HG02642 (cell line): ENCODE measurements at regions not wholly inside any gene's neighbourhood (a gene's known extent, or its start where the extent isn't known, plus 50 kb on each side); places are given as distances from the start of the nearest gene placed in this dataset.
"Not testable (repeated sequence)": the region's sequence is repeated elsewhere in the genome, so short reads cannot be mapped to it uniquely, and the experiment has no call there.

ENCODE experiments used
- ATAC-seq: cut with Tn5 transposase; IDR thresholded peaks from one replicate; pipeline ENCODE4 v1.9.1; 2021; ENCODE audit warnings: mild to moderate bottlenecking; ENCODE audit not compliant: unreplicated experiment, poor library complexity

- no peak for ATAC-seq
These were observed 230.9 kb upstream of the DDHD1 start for GRCh38 chr14:53384073-53384472.

- no peak for ATAC-seq
These were observed 228.8 kb upstream of the DDHD1 start for GRCh38 chr14:53381895-53382294.

GRCh38 chr14:53380867-53381225 is 227.7 kb upstream of the DDHD1 start:
- no peak for ATAC-seq

DNA sequence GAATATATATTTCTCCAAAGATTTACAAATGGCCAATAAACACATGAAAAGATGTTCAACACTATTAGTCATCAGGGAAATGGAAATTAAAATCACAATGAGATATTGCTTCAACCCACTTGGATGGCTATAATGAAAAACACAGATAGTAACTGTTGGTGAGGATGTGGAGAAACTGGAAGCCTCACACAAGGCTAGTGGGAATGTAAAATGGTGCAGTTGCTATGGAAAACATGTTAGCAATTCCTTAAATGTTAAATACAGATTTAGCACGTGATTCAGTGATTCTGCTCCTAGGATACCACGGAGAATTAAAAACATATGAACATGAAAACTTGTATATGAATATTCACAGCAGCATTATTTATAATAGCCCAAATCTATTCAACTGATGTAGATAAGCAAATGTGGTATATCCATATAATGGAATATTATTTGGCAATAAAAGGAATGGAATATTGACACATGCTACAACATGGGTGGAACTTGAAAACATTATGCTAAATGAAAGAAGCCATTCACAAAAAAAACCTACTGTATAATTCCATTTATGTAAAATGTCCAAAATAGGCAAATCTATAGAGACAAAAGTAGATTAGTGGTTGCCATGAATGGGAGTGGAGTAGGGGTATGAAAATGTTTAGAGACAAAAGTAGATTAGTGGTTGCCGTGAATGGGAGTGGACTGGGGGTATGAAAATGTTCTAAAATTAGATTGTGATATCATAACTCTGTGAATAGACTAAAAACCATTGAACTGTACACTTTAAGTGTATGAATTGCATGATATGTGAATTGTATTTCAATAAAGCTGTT is 227.1 kb upstream of the DDHD1 start:
- ATAC-seq = no peak

GRCh38 chr14:53378142-53378541 is 225.0 kb upstream of the DDHD1 start:
- no peak for ATAC-seq

DNA sequence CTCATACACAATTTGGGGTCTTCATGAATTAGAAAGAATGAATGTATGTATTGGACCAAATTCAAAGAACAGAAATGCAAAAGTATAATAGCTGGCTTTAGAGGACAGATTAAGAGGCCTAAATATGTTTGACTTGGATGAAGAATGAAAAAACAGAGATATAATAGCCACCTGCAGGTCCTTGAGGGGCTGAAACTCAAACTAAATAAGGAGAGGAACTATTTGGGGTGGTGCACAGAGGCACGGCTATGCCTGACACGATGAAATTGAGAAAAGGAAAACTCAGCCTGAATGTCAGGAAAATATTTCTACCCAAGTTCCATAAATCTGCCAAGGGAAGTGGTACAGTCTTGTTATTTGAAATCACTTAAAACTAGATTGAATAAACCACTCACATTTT is 222.9 kb upstream of the DDHD1 start:
- ATAC-seq = no peak

GRCh38 chr14:53375599-53375998 is 222.5 kb upstream of the DDHD1 start:
- ATAC-seq = no peak

GRCh38 chr14:53368711-53369201 is 215.6 kb upstream of the DDHD1 start:
- no peak for ATAC-seq

DNA sequence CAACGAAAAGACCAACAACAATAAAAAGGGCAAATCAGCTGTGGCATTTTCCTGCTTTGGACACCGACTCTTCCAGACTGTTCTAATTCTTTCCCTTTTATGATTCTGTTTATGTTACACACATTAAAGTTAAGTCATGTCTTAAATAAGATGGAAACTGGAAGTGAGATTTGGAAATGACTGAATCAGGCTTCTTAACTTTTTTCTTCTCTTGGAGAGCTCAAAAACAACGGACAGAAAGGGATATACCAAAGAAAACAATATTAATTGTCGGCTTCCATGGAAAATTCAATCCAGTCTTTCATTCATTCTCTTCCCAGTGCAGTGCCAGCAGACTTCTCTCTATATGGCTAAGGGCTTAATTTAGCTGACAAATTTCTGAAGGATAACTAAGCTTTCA is 214.9 kb upstream of the DDHD1 start:
- no peak for ATAC-seq

GRCh38 chr14:53367644-53368026 is 214.5 kb upstream of the DDHD1 start:
- ATAC-seq = no peak

DNA sequence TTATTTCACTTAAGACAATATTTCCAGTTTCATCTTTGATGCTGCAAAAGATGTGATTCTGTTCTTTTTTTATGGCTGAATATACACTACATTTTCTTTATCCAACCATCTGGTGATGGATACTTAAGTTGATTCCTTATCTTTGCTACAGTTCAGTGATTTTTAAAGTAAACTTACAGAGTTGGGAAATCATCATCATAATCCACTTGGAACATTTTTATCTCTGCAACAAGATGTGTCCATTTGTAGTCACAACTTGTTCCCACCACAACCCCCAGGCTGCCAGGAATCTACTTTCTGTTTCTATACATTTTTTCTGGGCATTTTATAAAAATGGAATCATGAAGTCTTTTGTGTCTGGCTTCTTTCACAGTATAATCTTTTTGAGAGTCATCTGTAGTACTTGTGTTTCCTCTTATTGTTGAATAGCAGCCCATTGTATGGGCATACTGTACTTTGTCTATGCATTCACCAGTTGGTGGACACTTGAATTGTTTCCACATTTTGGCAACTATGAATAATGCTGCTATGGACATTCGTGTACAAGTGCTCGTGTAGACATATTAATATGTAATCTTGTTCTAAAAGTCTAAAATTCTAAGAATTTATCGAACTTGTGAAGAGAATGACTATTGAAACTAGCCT is 212.5 kb upstream of the DDHD1 start:
- no peak for ATAC-seq

- ATAC-seq = not testable (repeated sequence)
These were observed 209.8 kb upstream of the DDHD1 start for GRCh38 chr14:53362916-53363315.

- no peak for ATAC-seq
These were observed 207.7 kb upstream of the DDHD1 start for GRCh38 chr14:53360829-53361228.

DNA sequence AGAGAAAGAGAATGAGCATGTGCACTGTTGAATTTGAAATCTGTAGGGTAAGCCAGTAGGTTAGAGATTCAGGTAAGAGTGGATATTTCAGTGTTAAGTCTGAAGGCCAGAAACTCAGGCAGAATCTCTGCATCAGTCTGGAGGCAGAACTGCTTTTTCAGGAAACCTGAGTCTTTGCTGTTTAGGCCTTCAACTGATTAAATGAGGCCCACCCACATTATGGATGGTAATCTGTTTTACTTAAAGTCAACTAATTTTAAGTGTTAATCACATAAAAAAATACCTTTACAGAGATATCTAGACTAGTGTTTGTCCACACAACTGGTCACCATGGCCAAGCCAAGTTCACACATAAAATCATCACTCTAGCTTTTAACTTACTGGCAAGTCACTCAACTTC is 205.0 kb upstream of the DDHD1 start:
- no peak for ATAC-seq

- ATAC-seq = no peak
These were observed 203.4 kb upstream of the DDHD1 start for GRCh38 chr14:53356361-53357150.

DNA sequence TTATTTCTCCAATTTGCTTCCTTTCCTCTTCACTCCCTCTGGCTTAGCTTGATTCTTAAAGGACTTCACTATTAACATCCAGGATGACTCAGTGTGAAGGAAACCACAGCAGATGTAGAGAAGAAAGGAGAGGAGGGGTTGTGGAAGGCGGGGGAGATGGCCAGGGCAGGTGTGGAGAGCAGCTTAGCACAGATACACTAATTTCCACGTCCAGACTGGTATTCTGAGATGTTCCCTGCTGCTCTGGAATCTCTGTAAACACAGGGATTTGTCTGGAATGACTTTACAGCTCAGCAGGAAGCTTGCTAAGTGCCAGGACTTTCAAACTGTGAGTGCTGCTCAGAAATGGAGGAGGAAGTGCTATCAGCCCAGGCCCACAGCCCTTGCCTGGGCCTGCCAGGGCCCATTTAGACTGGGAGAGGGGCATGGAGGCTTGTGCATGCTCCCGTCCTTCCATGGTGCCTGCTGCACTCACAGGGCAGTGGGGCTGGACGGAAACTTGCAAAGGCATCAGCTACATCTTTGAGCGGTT is 202.5 kb upstream of the DDHD1 start:
- ATAC-seq = no peak

GRCh38 chr14:53354336-53354735 is 201.2 kb upstream of the DDHD1 start:
- no peak for ATAC-seq

GRCh38 chr14:53350866-53351265 is 197.7 kb upstream of the DDHD1 start:
- ATAC-seq = no peak

DNA sequence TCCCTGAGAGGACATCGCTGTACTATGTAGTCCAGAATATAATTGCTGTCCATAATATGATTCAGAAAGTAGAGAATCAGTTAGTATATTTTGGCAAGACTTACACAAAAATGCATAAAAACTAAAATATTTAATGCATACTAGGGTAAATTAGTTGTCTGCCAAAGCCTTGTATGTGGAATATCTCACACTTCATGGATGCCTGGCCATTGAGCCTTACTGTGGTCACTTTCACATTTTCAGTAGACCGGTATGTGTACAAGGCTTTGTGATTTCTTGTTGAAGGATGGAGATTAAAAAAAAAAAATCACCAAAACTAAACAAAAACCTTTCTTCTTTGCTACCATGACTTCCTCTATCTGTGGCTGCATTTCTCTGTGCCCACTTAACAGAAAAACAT is 197.3 kb upstream of the DDHD1 start:
- ATAC-seq = no peak

DNA sequence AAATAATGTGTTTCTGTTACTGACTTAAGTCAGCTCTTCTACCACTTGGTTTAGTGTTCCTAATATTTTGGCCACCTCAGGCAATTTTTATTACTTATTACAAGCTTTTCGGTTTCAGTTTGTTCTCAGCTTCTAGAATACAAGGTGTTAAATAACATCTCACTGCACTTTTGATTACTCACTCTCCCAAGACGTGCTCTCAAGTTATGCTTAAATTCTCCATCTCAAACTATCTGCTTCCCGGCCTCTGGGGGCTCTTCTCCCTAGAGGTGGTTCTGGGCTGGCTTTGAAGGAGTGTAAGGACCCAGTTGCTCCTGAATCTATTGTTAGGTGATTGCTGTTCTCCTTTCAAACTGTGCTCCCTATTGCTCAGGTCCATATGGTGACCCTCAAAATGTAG is 193.9 kb upstream of the DDHD1 start:
- no peak for ATAC-seq

DNA sequence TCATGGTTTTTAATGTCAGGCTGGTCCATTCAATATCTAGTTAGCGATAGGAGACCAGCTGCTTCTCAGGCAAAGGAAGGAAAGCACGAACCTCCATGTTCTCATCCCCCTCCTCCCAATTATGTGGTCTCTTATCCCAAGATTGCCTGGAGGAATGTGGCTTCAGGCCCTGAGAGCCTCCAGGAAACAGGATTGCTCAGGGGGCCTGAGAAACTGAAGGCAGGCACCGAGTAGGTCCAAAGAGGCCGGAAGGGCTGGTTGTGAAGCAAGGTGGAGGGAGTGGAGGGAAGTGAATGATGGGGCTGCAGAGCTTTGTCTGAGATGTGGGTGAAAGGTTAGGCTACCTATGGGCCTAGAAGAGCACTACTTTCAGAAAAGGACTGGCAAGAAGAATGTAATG is 188.2 kb upstream of the DDHD1 start:
- ATAC-seq = no peak
